ENCODE measurements at regions not wholly inside any gene's neighbourhood (a gene's known extent, or its start where the extent isn't known, plus 50 kb on each side); places are given as distances from the start of the nearest gene placed in this dataset.

- no peak overlapping the region for H3K4me3 ChIP-seq (replicated peaks; ENCODE audit: low read depth, low read length)
- no peak for TF ChIP-seq CTCF (IDR thresholded peaks at IDR 0.05; ENCODE audit: low read depth, low read length, missing control alignments)
- no peak for DNase-seq (ENCODE audit: extremely low read depth, low read depth)
These were observed 793.5 kb upstream of the HS6ST1 start for GRCh38 chr2:129112181-129112580.

GRCh38 chr2:129113776-129114175 is 795.1 kb upstream of the HS6ST1 start:
- no peak for TF ChIP-seq CTCF (IDR thresholded peaks at IDR 0.05; ENCODE audit: low read depth, low read length, missing control alignments)
- no peak for DNase-seq (ENCODE audit: extremely low read depth, low read depth)

GRCh38 chr2:129117434-129117833 is 798.8 kb upstream of the HS6ST1 start:
- no peak for TF ChIP-seq CTCF (IDR thresholded peaks at IDR 0.05; ENCODE audit: low read depth, low read length, missing control alignments)
- no peak for DNase-seq (ENCODE audit: extremely low read depth, low read depth)
- no peak overlapping the region for H3K4me3 ChIP-seq (replicated peaks; ENCODE audit: low read depth, low read length)

More at GRCh38 chr2:129113776-129114175, 795.1 kb upstream of the HS6ST1 start:
- H3K4me3 ChIP-seq (replicated peaks; ENCODE audit: low read depth, low read length), result no peak overlapping the region

- TF ChIP-seq CTCF (IDR thresholded peaks at IDR 0.05; ENCODE audit: low read depth, low read length, missing control alignments), result no peak
- DNase-seq (ENCODE audit: extremely low read depth, low read depth), result no peak
- H3K4me3 ChIP-seq (replicated peaks; ENCODE audit: low read depth, low read length), result no peak overlapping the region
These were observed 799.6 kb upstream of the HS6ST1 start for GRCh38 chr2:129118296-129118695.

- H3K4me3 ChIP-seq (replicated peaks; ENCODE audit: low read depth, low read length), result no peak overlapping the region
- TF ChIP-seq CTCF (IDR thresholded peaks at IDR 0.05; ENCODE audit: low read depth, low read length, missing control alignments), result no peak
- DNase-seq (ENCODE audit: extremely low read depth, low read depth), result no peak
These were observed 810.4 kb upstream of the HS6ST1 start for GRCh38 chr2:129129087-129129486.

GRCh38 chr2:129133692-129134641 is 815.3 kb upstream of the HS6ST1 start:
- no peak for TF ChIP-seq CTCF (IDR thresholded peaks at IDR 0.05; ENCODE audit: low read depth, low read length, missing control alignments)
- no peak overlapping the region for H3K4me3 ChIP-seq (replicated peaks; ENCODE audit: low read depth, low read length)
- DNase-seq (ENCODE audit: extremely low read depth, low read depth), result no peak
